Stimulated activated CD4-positive, alpha-beta T cell treated with anti-CD3 and anti-CD28 coated beads, Interleukin-12 subunit alpha, Interleukin-12 subunit beta, amount 100 ng/mL, for 48 hours (primary cell): ENCODE measurements at regions not wholly inside any gene's neighbourhood (a gene's known extent, or its start where the extent isn't known, plus 50 kb on each side); places are given as distances from the start of the nearest gene placed in this dataset.
"Not testable (repeated sequence)": the region's sequence is repeated elsewhere in the genome, so short reads cannot be mapped to it uniquely, and the experiment has no call there.

Source experiments
- DNase-seq, 3 donors: peaks; one replicate each; pipeline ENCODE4 v3.0.0-alpha.2; 2020; ENCODE audit warnings: low read depth in 2 of 3, low spot score in 1 of 3

DNA sequence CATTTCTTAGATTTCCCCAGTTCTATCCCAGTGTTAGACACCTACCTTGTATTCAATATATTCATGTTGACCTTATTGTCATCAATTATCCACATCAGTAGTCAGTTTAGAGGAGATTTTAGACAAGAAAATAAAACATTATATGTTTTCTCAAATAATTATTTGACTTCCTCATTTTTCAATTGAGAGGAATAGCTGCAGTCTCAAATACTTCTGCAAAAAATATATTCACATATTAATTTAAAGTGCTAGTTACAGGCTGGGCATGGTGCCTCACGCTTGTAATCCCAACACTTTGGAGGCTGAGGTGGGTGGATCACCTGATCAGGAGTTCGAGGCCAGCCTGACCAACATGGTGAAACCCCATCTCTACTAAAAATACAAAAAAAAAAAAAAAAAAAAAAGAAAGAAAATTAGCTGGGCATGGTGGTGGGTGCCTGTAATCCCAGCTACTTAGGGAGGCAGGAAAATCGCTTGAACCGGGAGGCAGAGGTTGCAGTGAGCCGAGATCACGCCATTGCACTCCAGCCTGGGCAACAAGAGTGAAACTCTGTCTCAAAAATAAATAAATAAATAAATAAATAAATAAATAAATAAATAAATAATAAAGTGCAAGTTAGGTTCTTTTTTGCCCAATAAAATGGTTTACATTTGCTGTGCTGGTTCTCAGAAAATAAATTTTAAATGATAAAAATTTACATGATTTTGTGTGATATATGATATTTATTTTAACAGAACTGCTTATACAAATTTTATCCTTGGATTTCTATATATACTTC lies 565.3 kb upstream of the GOLIM4 start:
- not testable (repeated sequence) for DNase-seq

DNA sequence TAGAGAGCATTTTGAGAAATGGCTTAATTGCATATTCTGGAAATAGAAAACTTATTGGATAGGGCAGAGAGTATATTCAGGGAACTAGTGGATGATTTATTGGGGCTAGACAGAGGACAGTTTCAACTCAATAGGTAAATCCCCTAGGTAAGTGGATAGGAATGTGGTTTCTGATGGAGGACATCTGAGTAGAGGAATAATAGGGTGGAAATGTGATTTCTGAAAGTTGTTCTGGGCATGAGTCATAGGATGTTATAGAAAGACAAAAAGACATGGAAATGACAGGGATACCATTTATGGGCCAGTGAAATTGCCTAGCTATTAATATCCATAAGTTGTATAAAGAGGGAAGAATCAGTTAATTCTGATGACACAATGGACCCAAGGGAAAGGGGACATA lies 563.3 kb upstream of the GOLIM4 start:
- DNase-seq = no peak

DNA sequence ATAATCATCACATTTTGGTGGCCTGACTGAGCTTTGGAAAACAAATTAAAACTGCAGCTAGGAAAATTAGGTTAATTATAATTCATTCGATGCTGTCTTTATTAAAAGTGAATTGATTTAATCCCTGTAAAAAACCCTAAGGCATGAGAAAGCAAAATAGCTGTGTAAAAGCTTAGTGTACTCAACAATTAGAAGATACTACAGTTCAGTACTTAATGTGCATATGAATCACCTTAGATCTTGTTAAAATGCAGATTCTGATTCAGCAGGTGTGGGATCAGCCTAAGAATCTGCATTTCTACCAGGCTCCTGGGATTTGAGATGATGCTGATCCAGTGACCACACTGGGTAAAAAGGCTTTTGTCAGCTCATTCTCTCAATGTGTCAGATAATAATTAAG lies 559.9 kb upstream of the GOLIM4 start:
- DNase-seq = no peak

DNA sequence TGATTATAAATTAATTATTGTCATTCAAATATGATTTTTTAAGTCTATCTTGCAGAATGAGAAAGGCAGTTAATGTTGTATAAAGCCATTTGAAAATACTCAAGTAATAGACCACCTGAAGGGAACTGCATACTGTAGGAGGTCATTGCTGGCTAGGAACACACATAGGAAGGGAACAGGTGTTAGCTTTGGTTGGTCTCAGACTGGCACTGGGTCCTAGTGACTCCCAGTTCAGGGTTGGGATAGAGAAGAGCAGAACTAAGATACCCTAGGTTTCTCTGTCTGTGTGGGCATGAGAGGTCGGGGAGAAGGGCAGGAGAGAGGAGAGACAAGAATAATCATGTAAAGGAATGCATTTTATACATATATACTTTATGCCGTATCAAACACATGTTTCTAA lies 559.0 kb upstream of the GOLIM4 start:
- DNase-seq = no peak

DNA sequence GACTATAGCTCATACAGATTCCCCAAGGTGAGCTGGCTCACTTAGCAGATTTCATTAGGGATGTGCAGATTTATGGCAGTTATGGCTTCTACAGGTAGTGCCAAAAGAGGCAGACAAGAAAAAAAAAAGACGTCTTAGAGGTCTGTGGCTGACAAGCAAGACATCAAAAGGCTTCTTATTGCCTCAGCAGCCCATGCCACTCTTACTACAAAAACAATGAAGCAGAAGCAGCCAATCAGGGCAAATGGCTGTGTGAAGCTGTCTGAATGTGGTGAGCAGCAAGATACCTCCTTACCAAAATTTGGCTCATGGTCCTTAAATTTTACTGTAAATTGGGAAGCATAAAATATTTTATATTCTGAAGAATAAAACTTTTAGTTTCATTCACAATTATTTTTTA lies 557.5 kb upstream of the GOLIM4 start:
- no peak for DNase-seq

DNA sequence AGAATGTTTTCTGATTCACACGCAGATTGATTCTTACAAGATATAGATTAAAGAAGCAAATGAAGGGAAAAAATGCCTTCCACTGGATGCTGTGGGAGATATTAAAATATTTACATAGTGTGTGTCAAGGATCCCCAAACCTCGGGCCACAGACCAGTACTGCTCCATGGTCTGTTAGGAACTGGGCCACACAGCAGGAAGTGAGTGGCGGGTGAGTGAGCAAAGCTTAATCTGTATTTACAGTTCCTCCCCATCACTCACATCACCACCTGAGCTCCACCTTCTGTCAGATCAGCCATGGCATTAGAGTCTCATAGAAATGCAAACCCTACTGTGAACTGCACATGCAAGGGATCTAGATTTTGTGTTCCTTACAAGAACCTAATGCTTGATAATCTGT lies 552.6 kb upstream of the GOLIM4 start:
- DNase-seq = no peak

DNA sequence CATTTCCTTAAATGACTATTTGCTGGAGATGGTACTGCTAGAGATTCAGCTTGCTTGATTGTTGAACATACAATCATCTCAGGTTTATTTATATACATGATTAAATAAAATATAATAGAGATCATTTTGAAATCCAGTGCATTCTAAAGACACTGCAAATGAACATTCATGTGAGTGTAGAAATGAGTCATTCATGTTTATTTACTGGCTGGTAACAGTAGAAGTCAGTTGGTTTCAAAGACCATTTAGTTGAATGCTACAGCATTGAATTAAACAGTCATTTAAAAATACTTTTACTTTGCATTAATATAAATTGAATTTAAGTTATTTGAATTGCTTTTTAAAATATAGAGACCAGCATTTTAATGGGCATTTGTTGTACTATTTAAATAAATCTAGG lies 551.9 kb upstream of the GOLIM4 start:
- no peak for DNase-seq

DNA sequence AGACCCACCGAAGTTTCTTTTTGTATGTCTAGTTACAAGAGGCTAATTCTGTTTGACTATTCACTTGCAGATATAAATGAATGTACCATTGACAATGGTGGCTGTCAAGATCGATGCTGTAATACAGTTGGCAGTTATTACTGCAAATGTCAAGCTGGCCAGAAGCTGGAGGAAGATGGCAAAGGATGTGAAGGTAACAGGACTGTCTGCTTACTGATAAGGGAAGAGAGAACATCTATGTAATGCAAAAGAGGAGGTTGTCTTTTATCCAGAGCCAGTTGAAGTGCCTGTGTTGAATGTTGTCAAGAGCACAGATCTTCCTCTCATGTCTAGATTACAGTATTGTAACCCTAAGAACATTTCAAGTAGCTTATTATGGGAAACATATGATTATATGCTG lies 549.5 kb upstream of the GOLIM4 start:
- DNase-seq = no peak

DNA sequence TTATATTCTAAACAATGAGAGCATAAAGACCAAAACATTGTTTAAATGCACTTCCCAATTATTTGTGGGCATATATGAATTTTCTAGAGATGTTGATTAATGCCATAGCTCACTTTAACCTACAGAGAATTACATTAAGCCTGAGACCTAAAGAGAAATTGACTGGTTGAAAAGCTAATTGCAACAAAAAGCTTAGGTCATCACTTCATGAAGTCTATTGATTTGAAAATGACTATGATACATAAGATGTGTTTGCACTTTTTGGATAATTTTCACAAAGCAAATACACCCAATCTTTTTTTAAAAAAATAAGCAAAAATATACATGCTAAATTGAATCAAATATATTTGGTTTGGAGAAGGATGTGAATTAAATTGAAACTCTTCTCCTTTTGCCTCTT lies 532.8 kb upstream of the GOLIM4 start:
- DNase-seq = no peak

DNA sequence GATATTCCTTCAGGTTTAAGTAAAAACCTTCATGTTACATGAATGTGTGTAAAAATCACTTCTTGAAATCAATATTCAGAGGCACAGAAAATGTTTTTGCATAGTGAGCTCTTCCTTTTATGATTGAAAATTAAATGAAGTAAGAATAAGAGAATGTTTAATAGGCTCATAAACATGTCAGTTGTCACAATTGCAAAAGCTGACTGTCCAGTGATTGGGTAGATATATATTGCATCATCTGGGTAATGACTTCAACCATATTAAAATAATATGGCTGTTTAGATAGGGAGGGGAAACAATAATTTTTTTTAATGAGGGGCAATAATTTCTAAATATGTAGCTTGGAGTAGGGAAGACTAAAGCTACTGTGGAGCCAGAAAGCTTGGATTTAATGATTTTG lies 529.8 kb upstream of the GOLIM4 start:
- no peak for DNase-seq

DNA sequence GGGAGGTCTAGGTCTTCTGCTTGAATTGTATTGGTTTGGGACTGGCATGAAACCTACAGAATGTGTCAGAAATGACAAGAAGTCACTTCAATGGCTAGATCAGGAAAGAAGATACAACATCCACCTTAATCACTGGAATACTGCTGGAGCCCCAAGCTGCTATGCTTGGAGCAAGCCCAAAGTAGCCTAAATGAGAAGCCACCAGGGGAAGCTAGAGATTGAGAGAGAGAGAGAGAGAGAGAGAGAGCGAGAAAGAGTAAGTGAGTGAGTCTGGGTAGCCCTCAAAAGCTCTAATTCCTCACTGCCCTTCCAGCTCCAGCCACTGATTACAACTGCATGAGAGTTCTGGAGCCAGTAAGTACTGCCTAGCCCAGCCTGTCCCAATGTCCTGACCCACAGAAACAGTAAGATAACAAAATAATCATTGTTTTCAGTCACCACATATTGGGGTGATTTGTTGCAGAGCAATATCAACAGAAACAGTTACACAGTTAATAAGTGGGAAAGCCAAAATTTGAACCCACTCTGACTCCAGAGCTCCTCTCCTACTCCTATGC lies 529.2 kb upstream of the GOLIM4 start:
- DNase-seq = no peak

DNA sequence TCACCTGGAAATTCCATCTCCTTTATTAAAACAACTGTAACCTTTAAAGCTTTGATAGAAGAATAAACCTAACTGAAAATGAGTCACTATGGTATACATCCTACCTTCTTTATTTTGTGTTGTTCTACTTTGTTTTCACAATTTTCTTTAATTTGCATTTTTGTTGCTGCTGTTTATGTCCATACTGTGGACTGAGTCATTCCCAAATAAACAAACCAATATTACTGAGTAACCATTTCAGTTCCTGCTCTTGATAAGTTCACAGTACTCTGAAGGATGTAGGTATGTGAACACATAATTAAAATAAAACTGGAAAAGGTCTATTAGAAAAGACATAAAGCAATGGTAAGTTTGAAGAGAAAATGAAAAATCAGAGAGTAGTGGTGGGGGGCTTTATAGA lies 528.5 kb upstream of the GOLIM4 start:
- DNase-seq = no peak

DNA sequence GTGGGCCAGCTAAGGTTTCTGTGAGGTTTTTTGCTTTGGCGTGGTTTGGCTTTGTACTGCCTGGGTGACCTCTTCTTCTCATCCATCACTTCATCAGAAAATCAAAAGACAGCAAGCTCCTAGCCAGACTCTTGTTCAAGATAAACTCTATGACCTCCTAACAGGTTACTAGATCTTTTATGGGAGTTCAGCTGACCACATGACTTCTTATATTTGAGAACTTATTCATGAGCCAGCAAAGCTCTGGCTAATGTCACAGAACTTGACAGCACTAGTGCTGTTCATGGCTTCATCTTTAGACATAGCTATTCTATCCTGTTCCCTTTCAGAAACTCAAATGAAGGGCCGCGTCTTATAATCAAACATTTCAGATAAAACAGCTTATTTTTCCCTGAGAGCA lies 527.1 kb upstream of the GOLIM4 start:
- no peak for DNase-seq

DNA sequence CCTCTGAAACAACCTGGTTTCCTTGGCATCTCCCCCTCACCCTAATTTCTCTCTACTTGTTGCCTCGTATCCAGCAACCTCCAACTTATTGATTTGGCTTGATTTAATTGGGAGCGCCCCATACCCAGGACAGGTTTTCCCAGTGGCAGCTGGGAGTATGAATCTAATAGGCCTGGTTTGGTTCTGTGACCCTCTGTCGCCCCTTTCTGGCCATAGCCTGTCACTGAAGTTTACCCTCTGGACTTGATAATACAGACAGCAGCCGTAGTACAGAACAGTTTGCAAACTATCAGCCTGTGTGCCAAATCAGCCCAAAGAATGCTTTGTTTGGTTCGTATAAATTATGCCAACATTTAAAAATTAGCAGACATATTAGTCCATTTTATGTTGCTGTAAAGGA lies 525.1 kb upstream of the GOLIM4 start:
- DNase-seq = no peak

DNA sequence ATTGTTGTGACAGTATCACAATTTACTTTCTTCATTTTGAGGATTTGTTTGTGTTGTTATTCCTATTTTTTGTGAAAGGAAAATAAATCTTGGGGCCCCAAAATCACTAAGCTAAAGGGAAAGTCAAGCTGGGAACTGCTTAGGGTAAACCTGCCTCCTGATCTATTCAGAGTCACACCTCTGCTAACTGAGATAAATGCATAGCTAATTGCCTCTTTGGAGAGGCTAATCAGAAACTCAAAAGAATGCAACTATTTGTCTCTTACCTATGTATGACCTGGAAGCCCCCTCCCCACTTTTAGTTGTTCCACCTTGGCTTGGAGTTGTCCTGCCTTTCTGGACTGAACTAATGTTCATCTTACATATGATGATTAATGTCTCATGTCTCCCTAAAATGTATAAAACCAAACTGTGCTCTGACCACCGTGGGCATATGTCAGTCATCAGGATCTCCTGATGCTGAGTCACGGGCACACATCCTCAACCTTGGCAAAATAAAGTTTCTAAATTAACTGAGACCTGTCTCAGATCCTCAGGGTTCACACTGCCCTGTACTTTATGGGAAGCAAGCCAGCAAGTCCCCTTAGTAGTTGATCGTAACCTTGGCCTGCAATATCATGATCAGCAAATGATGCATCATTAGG lies 523.2 kb upstream of the GOLIM4 start:
- DNase-seq = no peak

DNA sequence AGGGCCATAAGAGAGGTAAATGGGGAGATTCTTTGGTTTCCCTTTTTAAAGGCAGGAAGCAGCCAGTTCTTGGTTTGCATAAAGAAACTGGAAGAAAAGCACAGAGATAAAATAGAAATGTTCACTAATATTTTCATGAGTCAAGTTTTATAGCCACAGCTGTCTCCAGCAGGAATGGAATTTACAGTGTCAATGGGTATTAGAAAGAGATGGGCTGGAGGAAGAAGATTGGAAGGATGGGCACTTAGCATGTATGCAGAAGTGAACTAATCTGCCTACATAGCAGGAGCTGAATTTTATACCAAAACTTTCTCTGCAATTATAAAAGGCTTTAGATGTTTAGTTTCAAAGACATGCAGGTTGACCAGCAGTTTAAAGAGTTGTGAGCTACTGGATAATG lies 521.9 kb upstream of the GOLIM4 start:
- no peak for DNase-seq

DNA sequence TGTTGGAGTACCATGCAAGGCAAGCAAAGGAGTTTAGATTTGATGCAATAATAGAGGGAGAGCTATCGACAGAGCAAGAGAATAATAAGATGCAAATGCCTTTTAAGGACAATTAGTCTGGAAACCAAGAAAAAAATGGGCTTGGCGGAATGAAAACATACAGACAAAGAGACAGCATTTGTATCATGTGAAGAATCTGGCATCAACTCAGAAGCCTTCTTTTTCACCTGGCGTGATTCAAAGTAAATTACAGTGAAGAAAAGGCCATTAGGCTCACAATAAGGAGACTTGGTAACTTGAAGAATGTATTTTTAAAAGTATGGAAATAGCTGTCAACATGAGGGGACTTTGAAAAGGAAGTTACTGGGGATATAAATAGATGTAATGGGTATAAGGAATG lies 521.2 kb upstream of the GOLIM4 start:
- DNase-seq = no peak

DNA sequence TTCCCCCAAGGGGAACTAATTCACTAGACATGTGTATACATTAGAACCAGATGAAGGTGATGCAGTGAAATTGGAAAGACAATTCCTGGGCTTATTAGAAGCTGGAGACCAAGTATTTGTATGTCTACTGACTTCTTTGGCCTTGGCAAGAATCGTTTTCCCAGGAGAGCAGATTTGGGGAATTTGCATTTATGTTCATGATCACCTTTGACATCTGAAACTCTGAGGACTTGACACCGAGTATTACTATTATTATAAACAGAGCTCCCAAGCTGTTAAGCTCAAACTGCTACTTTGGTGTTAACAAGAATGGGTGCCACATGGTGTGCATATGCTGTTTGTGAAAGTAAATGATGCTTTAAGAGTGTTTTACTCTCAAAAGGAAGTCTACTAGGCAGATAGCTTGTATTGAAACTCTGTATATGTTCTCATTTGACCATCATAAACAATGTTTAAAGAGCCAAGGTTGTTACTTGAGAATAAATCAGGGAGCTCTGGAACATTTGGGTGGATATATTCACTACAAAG lies 519.8 kb upstream of the GOLIM4 start:
- no peak for DNase-seq

DNA sequence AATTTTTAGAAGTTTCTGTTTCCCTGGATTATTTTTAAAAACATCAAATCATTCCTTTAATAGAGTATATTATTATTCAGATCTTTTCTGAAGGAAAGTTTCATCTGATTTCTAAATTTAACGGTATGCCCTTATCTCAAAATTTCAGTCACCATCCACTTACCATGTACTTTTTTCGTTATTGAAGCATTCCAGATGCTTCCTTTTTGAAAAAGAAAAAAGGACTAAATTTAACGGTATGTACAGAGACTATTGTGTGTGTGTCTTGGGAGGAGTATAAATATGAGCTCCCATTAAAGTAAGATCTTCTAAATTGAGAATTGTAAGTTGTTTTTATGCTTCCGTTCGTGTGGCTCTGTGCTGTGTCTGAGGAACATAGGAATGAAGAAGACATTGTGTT lies 517.4 kb upstream of the GOLIM4 start:
- no peak for DNase-seq

DNA sequence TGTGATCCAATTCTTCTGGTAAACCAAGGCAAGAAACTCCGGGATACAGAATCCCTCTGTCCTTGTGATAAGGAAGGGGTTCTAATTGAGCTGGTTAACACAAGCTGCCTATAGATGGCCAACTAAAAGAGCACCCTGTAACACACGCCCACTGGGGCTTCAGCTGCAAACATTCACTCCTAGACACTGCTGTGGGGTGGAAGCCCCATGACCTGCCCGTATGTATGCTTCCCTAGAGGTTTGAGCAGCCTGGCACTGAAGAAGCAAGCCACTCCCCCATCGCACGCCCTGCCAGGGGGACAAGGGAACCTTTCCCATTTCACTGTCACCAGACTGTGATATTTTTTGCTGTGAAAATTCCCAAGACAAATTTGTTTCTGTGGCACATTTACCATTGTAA lies 516.9 kb upstream of the GOLIM4 start:
- no peak for DNase-seq

DNA sequence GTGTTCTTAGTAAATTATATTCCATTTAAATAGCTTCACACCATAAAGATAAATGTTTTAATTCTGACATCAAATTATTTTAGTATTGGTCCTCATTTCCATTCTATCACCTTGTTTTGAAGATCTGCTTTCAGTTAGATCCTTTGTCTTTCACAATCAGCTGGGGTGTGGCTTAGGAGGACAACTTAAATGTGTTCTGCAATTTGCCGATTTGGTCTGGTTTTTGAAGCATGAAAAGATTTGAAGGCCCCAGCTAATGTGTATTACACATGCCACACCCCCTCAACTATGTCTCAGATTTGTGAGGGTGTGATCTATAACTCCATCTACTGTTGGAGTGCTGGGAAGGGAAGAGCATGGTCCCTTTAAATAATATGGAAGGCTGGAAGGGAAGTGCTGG lies 516.1 kb upstream of the GOLIM4 start:
- no peak for DNase-seq

DNA sequence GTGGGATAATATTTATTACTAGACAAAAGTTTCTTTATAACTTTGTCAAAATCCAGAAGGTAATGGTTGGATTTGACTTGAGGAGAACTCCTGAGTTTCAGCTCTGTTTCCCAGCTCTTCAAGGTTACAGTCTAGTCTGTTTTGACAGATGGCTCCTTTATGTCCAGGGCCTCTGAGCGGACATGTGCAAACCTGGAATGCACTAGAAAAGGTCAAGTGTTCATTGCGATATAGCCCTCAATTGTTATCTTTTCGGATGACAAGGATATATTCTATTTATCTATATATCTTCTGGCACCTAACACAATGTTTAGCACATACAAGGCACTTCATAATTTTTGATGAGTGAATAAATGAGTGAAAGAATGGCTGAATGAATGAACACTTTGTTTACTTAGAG lies 513.2 kb upstream of the GOLIM4 start:
- DNase-seq = no peak

DNA sequence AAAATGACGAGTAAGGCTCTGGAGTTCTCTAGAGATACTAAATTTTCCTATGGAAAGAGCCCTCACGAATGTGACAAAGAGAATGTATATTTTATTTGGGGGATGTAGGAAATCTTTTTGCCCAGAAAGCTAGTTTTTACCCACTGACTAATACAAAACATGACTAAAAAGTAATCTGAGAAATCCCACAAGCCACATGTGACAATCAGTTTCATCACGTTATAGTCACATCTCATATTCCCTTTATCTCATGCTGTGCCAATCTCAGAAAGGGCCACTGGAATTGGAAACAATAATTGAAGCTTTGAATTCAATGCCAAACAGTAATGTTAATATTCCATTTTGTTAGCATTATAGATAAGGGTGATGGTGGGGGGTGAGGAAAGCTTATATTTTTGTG lies 509.0 kb upstream of the GOLIM4 start:
- DNase-seq = no peak
